ENCODE measurements at regions not wholly inside any gene's neighbourhood (a gene's known extent, or its start where the extent isn't known, plus 50 kb on each side); places are given as distances from the start of the nearest gene placed in this dataset.

GRCh38 chrX:20571611-20572010, 304.9 kb upstream of the RPS6KA3 start:
- in situ Hi-C loops (cut with MboI; ENCODE audit: low sequenced_read_pairs, unreplicated experiment), result no loop called here
- no peak for DNase-seq (ENCODE audit: low spot score)
- TF ChIP-seq CTCF (IDR thresholded peaks at IDR 0.05; ENCODE audit: borderline replicate concordance, control extremely low read depth, extremely low read depth, insufficient read depth, missing control alignments), result no peak

GRCh38 chrX:20567108-20567507, 300.4 kb upstream of the RPS6KA3 start:
- DNase-seq (ENCODE audit: low spot score), result no peak
- TF ChIP-seq CTCF (IDR thresholded peaks at IDR 0.05; ENCODE audit: borderline replicate concordance, control extremely low read depth, extremely low read depth, insufficient read depth, missing control alignments), result no peak
- in situ Hi-C loops (cut with MboI; ENCODE audit: low sequenced_read_pairs, unreplicated experiment), result no loop called here

GRCh38 chrX:20547611-20548051, 280.9 kb upstream of the RPS6KA3 start:
- no peak for DNase-seq (ENCODE audit: low spot score)
- no peak for TF ChIP-seq CTCF (IDR thresholded peaks at IDR 0.05; ENCODE audit: borderline replicate concordance, control extremely low read depth, extremely low read depth, insufficient read depth, missing control alignments)
- in situ Hi-C loops (cut with MboI; ENCODE audit: low sequenced_read_pairs, unreplicated experiment), result no loop called here

GRCh38 chrX:20545538-20545937, 278.8 kb upstream of the RPS6KA3 start:
- in situ Hi-C loops (cut with MboI; ENCODE audit: low sequenced_read_pairs, unreplicated experiment), result no loop called here
- no peak for DNase-seq (ENCODE audit: low spot score)
- no peak for TF ChIP-seq CTCF (IDR thresholded peaks at IDR 0.05; ENCODE audit: borderline replicate concordance, control extremely low read depth, extremely low read depth, insufficient read depth, missing control alignments)

GRCh38 chrX:20542072-20542471, 275.4 kb upstream of the RPS6KA3 start:
- no peak for TF ChIP-seq CTCF (IDR thresholded peaks at IDR 0.05; ENCODE audit: borderline replicate concordance, control extremely low read depth, extremely low read depth, insufficient read depth, missing control alignments)
- in situ Hi-C loops (cut with MboI; ENCODE audit: low sequenced_read_pairs, unreplicated experiment), result no loop called here

GRCh38 chrX:20538974-20539373, 272.3 kb upstream of the RPS6KA3 start:
- in situ Hi-C loops (cut with MboI; ENCODE audit: low sequenced_read_pairs, unreplicated experiment), result no loop called here
- TF ChIP-seq CTCF (IDR thresholded peaks at IDR 0.05; ENCODE audit: borderline replicate concordance, control extremely low read depth, extremely low read depth, insufficient read depth, missing control alignments), result no peak
- DNase-seq (ENCODE audit: low spot score), result no peak

More at GRCh38 chrX:20542072-20542471, 275.4 kb upstream of the RPS6KA3 start:
- DNase-seq (ENCODE audit: low spot score), result no peak

GRCh38 chrX:20531667-20532066, 265.0 kb upstream of the RPS6KA3 start:
- no peak for TF ChIP-seq CTCF (IDR thresholded peaks at IDR 0.05; ENCODE audit: borderline replicate concordance, control extremely low read depth, extremely low read depth, insufficient read depth, missing control alignments)
- DNase-seq (ENCODE audit: low spot score), result no peak
- in situ Hi-C loops (cut with MboI; ENCODE audit: low sequenced_read_pairs, unreplicated experiment), result no loop called here
